Activated CD4-positive, alpha-beta T cell treated with anti-CD3 and anti-CD28 coated beads, Interleukin-2, amount 10 ng/mL, durations not matched to agents 7 days and 5 days (primary cell): ENCODE measurements at regions not wholly inside any gene's neighbourhood (a gene's known extent, or its start where the extent isn't known, plus 50 kb on each side); places are given as distances from the start of the nearest gene placed in this dataset.

Source experiments
- CTCF ChIA-PET: fragments of 350-600 bp; sonication (Branson Sonifier 250); formaldehyde crosslinking; loops from one replicate; lab custom pipeline; 2021; ENCODE audit warnings: antibody characterized with exemption; lab: Charles Lee
- POLR2A ChIA-PET: fragments of 350-600 bp; sonication (Branson Sonifier 250); formaldehyde crosslinking; loops from one replicate; lab custom pipeline; 2021; ENCODE audit warnings: antibody characterized with exemption; lab: Charles Lee
- DNase-seq: peaks from one replicate; pipeline ENCODE4 v3.0.0-alpha.2; 2020
- H3K27ac Mint-ChIP-seq: one replicate; pipeline ENCODE4 v1.8.0; 2021; ENCODE audit warnings: mild to moderate bottlenecking, moderate library complexity, mixed read lengths
- H3K27me3 Mint-ChIP-seq: one replicate; pipeline ENCODE4 v1.8.0; 2021; ENCODE audit warnings: mixed read lengths
- H3K36me3 Mint-ChIP-seq: one replicate; pipeline ENCODE4 v1.8.0; 2021; ENCODE audit warnings: low read depth, mixed read lengths
- H3K4me1 Mint-ChIP-seq: one replicate; pipeline ENCODE4 v1.8.0; 2021; ENCODE audit warnings: mixed read lengths
- H3K4me3 Mint-ChIP-seq: one replicate; pipeline ENCODE4 v1.8.0; 2021; ENCODE audit warnings: mild to moderate bottlenecking, moderate library complexity, mixed read lengths
- H3K9me3 Mint-ChIP-seq: one replicate; pipeline ENCODE4 v1.8.0; 2021; ENCODE audit warnings: mixed read lengths

DNA sequence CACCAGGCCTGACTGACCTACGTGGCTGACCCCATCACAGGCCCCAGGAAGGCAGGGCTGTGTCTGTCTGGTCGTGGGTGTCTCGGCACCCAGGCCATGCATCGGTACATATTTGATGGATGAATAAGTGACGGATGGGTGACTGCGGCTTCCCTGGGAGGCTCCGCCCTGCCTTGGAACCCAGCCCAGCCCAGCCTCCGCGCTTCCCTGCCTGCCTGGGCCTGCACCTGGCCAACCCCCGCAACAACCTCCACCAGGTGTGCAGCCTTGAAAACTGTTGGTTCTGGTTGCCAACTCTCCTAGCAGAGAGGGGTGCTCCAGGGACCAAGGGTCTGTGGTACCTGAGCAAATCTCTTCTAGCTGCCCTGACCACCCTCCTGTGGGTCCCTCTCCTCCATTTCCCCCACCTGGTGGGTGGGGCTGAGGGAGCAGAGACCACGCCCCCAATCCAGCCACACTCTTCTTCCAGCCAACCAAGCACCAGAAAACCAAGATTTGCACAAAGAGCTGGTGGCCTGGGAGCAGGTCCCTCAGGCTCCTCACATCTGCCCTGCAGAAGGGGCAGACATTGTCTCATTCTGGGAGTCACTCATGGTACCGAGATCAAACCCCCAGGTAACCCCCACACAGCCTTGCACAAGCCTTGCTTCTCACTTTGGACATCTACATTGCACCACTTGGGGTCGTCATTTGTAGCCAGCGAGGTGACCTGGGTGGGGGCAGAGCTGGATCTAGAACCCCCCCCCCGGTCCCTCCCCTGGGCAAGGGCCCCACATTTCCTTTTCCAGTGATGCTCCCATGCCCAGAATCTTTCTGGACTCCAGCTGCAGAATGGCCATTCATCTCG is 100.6 kb upstream of the IER5L start:
- DNase-seq = no peak
- Mint-ChIP-seq H3K27me3 (peaks cover 25% of the 10 kb centered on the region), H3K9me3 (no peaks in the 10 kb centered on the region), H3K27ac (no peak overlapping the region), H3K36me3 (no peaks in the 10 kb centered on the region), H3K4me1 (no peaks in the 10 kb centered on the region), H3K4me3 (no peak overlapping the region)
- ChIA-PET CTCF (no interaction called here), POLR2A (no interaction called here)

DNA sequence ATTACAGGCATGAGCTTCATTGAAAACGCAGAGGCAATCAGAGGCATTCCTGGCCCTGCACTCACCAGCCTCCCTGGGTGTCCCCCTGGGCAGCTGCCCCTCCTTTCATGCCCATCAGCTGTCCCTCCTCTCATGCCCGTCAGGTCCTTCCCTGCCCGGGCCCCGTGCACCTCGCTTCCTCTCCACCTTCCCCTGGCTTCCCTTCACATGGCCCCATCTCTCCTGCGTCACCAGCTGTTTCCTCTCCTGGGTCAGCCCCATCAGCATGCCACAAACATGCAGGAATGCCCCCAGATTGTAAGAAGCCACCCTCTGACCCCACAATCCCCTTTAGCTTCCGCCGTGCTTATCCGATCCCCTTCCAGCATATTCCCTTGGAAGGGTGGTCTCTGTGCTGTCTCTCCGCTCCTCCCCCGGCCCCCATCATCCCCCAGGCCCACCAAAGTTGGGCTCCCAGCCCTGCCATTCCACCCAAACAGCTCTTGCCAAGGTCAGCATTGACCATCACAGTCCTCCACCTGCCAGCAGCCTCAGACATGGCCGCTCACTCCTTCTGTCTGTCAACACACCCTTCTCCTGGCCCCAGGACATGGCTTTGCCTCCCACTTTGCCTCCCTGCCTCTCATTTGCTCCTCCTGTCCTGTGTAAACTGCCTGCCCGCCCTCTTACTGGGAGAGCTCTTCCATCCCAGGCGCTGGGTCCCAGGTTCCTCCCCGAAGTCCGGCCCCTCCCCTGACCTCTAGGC is 98.6 kb upstream of the IER5L start:
- H3K4me1 Mint-ChIP-seq = peaks cover 11% of the 10 kb centered on the region
- no peaks in the 10 kb centered on the region for H3K9me3 Mint-ChIP-seq
- POLR2A ChIA-PET = no interaction called here
- CTCF ChIA-PET = interaction anchor here (0.6 to 1.1 kb wide), 4 partner anchors 27 to 134 kb away, joined by 3 read pairs; no protein-coding TSS in a partner anchor
- no peak overlapping the region for H3K27ac Mint-ChIP-seq
- H3K36me3 Mint-ChIP-seq = no peaks in the 10 kb centered on the region
- H3K27me3 Mint-ChIP-seq = peaks cover 25% of the 10 kb centered on the region
- no peak overlapping the region for H3K4me3 Mint-ChIP-seq
- DNase-seq = no peak

DNA sequence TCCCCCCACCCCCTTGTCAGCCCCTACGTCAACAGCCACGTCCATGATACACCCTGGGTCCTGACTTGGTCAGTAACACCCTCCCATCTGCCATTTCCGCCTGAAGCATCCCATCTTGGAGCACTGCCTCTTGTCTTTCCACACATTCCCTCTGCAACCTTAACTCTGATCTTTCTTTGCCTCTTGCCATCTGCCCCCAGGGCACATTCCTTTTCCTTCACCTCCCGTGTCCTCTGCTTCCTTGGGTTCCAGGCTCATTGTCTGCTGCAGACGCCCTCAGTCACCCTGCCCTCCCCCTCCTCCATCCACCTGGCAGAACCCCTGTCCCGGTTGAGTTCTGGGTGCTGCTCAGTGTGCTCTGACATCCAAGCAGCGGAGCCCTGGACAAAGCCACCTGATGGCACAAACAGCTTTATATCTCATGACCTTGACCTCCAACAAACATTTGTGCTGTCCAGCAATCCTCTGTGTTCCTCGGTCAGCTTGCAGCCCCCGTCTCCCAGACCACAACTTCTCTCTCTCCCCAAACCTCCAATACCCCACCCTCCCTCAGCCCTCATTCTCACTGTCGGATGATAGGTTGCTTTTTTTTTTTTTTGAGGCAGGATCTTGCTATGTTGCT is 97.7 kb upstream of the IER5L start:
- peaks cover 25% of the 10 kb centered on the region for H3K27me3 Mint-ChIP-seq
- CTCF ChIA-PET = interaction anchor here (0.6 to 0.7 kb wide), 2 partner anchors 446 to 451 kb away, joined by 3 to 5 read pairs; no protein-coding TSS in a partner anchor
- no peak for DNase-seq
- POLR2A ChIA-PET = interaction anchor here (0.6 kb wide), 1 partner anchor 12 kb away, joined by 4 read pairs; no protein-coding TSS in a partner anchor
- H3K4me3 Mint-ChIP-seq = no peak overlapping the region
- no peak overlapping the region for H3K27ac Mint-ChIP-seq
- H3K36me3 Mint-ChIP-seq = no peaks in the 10 kb centered on the region
- no peaks in the 10 kb centered on the region for H3K9me3 Mint-ChIP-seq
- H3K4me1 Mint-ChIP-seq = peaks cover 20% of the 10 kb centered on the region

DNA sequence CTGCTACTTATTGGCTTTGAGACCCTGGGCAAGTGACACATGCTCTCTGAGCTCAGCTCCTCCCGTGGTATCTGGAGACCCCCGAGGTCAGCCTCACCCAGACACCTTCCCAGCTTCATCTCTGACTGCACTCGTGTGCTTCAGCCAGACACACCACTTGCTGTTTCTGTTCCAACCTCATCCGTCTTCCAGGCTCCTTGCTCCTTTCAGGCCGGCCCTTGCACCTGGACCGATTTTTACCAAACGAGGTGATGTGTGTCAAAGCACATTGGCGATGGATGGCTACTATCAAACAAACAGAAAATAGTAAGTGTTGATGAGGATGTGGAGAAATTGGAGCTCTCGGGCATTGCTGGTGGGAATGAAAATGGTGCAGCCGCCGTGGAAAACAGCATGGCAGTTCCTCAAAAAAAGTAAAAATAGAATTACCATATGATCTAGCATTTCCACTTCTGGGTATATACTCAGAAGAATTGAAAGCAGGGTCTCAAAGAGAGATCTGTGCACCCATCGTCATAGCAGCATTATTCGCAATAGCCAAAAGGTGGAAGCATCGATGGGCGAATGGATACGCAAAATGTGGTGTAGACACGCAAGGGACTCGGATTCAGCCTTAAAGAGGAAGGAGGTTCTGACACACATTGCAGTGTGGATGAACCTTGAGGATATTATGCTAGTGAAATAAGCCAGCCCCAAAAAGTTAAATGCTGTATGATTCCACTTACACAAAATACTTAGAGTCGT is 96.1 kb upstream of the IER5L start:
- Mint-ChIP-seq H3K27me3 (peaks cover 25% of the 10 kb centered on the region), H3K4me3 (no peak overlapping the region), H3K36me3 (no peaks in the 10 kb centered on the region), H3K9me3 (no peaks in the 10 kb centered on the region), H3K4me1 (peaks cover 32% of the 10 kb centered on the region), H3K27ac (no peak overlapping the region)
- ChIA-PET POLR2A (no interaction called here), CTCF (interaction anchor here (1.0 to 1.6 kb wide), 3 partner anchors 10 to 100 kb away, joined by 3 to 5 read pairs (median 4); no protein-coding TSS in a partner anchor)
- no peak for DNase-seq

DNA sequence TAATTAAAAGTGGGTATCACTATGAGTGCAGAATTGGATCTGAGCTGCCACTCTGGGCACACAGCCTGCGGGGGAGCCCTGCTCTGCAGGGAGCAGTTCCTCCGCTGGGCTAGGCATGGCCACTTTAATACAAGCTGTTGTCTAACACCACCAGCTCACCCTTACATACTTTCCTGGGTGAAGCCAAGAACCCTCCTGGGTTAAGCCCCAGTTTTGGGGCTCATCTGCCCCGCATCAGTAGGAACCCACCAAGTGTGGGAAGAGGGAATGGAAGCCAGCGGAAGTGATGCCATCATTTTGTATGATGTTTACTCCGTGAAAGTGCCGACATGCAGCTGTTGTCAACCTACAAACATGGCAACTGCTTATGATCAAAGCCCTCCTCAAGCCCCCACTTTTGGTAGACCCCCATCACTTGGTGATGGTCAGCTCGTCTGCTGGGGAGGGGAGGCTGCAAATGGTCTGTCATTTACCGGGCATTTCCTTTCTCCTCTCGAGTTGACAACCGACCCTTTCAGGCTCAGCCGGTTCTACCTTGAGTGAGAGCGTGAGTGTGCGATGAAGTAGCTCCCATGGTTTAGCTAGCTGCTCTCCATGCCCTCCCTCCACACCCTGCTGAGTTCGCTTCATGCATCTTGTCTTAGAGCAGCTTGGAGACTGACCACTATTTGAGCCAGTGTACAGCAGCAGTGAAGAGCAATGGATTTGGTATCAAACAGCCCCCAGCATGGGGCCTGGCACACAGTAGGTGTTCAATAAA is 95.3 kb upstream of the IER5L start:
- no peak for DNase-seq
- no peaks in the 10 kb centered on the region for H3K36me3 Mint-ChIP-seq
- no peak overlapping the region for H3K27ac Mint-ChIP-seq
- no peaks in the 10 kb centered on the region for H3K9me3 Mint-ChIP-seq
- ChIA-PET CTCF (interaction anchor here (1.0 to 1.6 kb wide), 4 partner anchors 9 to 99 kb away, joined by 3 to 7 read pairs (median 4); no protein-coding TSS in a partner anchor), POLR2A (no interaction called here)
- H3K4me3 Mint-ChIP-seq = no peak overlapping the region
- H3K4me1 Mint-ChIP-seq = peaks cover 38% of the 10 kb centered on the region
- peaks cover 25% of the 10 kb centered on the region for H3K27me3 Mint-ChIP-seq

DNA sequence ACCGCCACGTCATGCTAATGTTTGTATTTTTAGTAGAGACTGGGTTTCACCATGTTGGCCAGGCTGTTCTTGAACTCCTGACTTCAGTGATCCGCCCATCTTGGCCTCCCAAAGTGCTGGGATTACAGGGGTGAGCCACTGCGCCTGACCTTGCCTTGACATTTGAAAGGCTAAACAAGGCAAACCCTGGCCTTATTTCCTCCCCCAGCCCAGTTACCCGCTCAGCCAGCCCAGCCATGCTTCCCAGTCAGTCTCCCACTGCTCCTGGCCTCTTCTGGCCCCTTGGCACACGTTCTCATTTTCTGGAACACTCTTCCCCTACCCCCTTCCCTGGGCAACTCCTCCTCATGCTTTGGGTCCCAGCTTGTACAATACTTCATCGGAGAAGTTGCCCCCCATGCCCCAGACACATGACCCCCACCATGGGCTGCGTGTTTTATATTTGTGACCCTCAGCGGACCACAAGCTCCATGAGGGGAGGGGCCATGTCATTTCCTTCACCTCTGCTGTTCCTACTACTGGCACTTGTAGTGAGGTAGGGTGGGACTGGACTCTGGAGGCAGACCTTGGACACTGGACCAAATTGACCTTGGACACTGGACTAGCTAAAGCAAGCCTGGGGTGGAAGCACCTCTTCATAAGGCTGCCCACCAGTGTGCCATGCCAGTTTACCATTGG is 94.4 kb upstream of the IER5L start:
- ChIA-PET POLR2A (no interaction called here), CTCF (interaction anchor here (1.3 to 1.6 kb wide), 3 partner anchors 8 to 98 kb away, joined by 4 to 7 read pairs (median 5); no protein-coding TSS in a partner anchor)
- H3K9me3 Mint-ChIP-seq = no peaks in the 10 kb centered on the region
- DNase-seq = no peak
- H3K4me1 Mint-ChIP-seq = peaks cover 38% of the 10 kb centered on the region
- no peaks in the 10 kb centered on the region for H3K36me3 Mint-ChIP-seq
- peaks cover 25% of the 10 kb centered on the region for H3K27me3 Mint-ChIP-seq
- peak overlapping the region; percentile 70 for H3K27ac Mint-ChIP-seq
- H3K4me3 Mint-ChIP-seq = no peak overlapping the region

DNA sequence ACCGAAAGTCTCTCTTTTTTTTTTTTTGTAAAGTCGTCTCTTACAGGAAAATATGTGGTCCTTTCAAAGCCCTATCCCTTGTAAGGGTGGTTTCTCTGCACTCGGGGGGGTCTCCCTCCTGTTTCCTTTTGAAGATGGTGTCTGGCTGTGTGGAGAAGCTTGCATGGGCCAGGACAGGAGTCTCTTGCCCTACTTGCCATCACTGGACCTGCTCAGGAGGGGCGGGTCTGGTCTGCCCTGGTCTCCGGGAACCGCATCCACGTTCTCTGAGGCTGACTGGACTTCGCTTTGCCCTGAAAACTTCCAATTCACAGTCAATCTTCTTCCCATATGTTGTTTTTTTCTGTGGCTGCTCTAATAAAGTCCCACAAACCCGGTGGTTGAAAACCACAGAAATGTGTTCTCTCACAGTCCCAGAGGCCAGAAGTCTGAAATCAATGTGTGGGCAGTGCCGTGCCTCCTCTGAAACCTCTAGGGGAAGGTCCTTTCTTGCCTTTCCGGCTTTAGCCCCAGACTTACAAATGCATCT is 92.9 kb upstream of the IER5L start:
- ChIA-PET CTCF (no interaction called here), POLR2A (no interaction called here)
- Mint-ChIP-seq H3K9me3 (no peaks in the 10 kb centered on the region), H3K4me1 (peaks cover 39% of the 10 kb centered on the region), H3K36me3 (no peaks in the 10 kb centered on the region), H3K27me3 (peaks cover 17% of the 10 kb centered on the region), H3K4me3 (peak overlapping the region; percentile 60), H3K27ac (peak overlapping the region; percentile 87)
- peak; percentile 20 for DNase-seq

DNA sequence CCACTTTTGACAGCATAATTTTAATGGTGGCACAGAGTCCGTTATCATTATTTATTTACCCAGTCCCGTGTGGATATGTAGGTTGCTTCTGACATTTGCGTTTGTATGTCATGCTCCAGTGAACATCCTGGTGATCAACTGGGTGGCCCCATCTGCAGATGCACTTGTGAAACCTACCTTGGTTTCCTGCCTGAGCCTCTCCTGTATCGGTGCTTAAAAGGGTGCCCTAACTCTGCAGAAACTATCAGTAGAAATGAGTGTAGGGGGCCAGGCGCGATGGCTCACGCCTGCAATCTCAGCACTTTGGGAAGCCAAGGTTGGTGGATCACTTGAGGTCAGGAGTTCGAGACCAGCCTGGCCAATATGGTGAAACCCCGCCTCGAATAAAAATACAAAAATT is 92.1 kb upstream of the IER5L start:
- Mint-ChIP-seq H3K4me1 (peaks cover 39% of the 10 kb centered on the region), H3K27ac (peak overlapping the region; percentile 87), H3K4me3 (peak overlapping the region; percentile 60)

DNA sequence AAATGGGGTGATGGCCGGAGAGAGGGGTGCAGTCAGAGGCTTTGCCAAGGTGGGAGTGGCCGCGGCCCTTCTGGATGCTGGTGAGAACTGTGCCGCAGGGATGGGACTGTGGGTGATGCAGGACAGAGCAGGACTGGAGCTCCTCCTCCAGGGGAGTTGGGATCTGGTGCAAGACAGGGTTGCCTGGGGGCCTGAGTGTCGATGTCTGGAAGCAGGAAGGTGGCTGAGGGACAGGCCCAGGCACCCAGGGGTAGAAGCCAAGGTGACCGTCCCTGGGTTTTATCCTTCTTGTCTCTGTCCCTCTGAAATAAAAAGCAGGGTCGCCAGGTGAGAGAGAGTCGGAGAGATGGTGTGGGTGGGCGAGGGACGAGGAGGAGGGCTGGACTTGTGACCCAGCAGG is 89.1 kb upstream of the IER5L start:
- Mint-ChIP-seq H3K4me1 (peaks cover 33% of the 10 kb centered on the region), H3K36me3 (no peaks in the 10 kb centered on the region), H3K27ac (no peak overlapping the region), H3K9me3 (no peaks in the 10 kb centered on the region), H3K27me3 (peaks cover 8% of the 10 kb centered on the region), H3K4me3 (no peak overlapping the region)
- CTCF ChIA-PET = no interaction called here
- DNase-seq = no peak
- POLR2A ChIA-PET = no interaction called here

More for the DNA sequence above, 92.1 kb upstream of the IER5L start:
- peaks cover 13% of the 10 kb centered on the region for H3K27me3 Mint-ChIP-seq
- ChIA-PET CTCF (no interaction called here), POLR2A (no interaction called here)
- H3K9me3 Mint-ChIP-seq = no peaks in the 10 kb centered on the region
- DNase-seq = peak; percentile 75
- H3K36me3 Mint-ChIP-seq = no peaks in the 10 kb centered on the region

DNA sequence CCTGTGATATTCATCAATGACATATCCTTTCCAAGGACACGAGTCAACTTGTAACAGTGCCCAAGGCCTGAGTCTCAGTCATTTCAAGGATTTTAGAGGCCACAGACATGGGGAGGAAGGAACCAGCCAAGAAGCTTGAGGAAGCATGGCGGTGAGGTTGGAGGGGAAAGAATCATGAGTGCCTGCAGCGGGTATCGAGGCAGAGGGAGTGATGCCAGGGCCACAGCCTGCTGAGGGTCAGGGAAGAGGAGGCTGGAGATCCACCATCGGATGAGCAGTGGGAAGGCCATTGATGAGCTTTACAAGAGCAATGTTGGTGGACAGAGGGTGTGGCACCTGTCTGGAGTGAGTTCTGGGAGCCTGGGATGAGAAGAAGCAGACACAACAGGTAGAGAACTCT is 88.5 kb upstream of the IER5L start:
- H3K4me3 Mint-ChIP-seq = no peak overlapping the region
- peaks cover 11% of the 10 kb centered on the region for H3K27me3 Mint-ChIP-seq
- no peak for DNase-seq
- H3K9me3 Mint-ChIP-seq = no peaks in the 10 kb centered on the region
- no peaks in the 10 kb centered on the region for H3K36me3 Mint-ChIP-seq
- peaks cover 33% of the 10 kb centered on the region for H3K4me1 Mint-ChIP-seq
- CTCF ChIA-PET = interaction anchor here (1.0 kb wide), 1 partner anchor 9 kb away, joined by 3 read pairs; no protein-coding TSS in a partner anchor
- POLR2A ChIA-PET = no interaction called here
- H3K27ac Mint-ChIP-seq = no peak overlapping the region

DNA sequence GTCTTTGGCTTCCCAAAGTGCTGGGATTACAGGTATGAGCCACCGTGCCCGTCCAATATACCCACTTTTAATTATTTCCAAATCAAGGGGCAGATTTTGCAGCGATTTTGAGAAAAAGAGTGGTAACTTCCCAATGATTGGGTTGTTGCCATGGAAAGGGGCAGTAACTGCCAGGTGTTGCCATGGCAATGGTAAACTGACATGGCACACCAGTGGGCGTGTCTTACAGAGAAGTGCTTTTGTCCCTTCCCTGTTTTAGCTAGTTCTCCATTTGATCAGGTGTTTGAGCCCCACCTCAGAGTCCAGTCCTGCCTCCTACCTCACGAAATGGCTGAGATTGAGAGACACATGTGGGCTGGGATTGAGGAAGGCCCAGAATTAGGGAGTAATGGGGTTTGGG is 86.3 kb upstream of the IER5L start:
- no peak overlapping the region for H3K4me3 Mint-ChIP-seq
- H3K27ac Mint-ChIP-seq = no peak overlapping the region
- H3K27me3 Mint-ChIP-seq = peaks cover 23% of the 10 kb centered on the region
- POLR2A ChIA-PET = no interaction called here
- CTCF ChIA-PET = interaction anchor here (1.1 kb wide), 1 partner anchor 9 kb away, joined by 5 read pairs; no protein-coding TSS in a partner anchor
- no peak for DNase-seq
- H3K36me3 Mint-ChIP-seq = peaks cover 2% of the 10 kb centered on the region
- peaks cover 33% of the 10 kb centered on the region for H3K4me1 Mint-ChIP-seq
- H3K9me3 Mint-ChIP-seq = no peaks in the 10 kb centered on the region
